B cell (primary cell): ENCODE measurements at regions not wholly inside any gene's neighbourhood (a gene's known extent, or its start where the extent isn't known, plus 50 kb on each side); places are given as distances from the start of the nearest gene placed in this dataset.

Experiments used
- ATAC-seq: fragments of 200-7000 bp; cut with Tn5 transposase; one replicate; pipeline ENCODE4 v1.10.0; 2021; ENCODE audit warnings: low read depth, mild to moderate bottlenecking, moderate number of reproducible peaks, moderate library complexity
- CTCF ChIA-PET: fragments of 350-600 bp; sonication (Branson Sonifier 250); formaldehyde crosslinking; loops from one replicate; lab custom pipeline; 2021; ENCODE audit warnings: antibody characterized with exemption, inconsistent platforms; lab: Charles Lee
- POLR2A ChIA-PET: fragments of 350-600 bp; sonication (Branson Sonifier 250); formaldehyde crosslinking; loops from one replicate; lab custom pipeline; 2021; ENCODE audit warnings: antibody characterized with exemption; lab: Charles Lee
- DNase-seq: peaks from one replicate; pipeline ENCODE4 v3.0.0; 2013
- H2AFZ ChIP-seq: 2 replicates; pipeline ENCODE4 v1.6.1; 2012; ENCODE audit warnings: mild to moderate bottlenecking, low read depth, low read length; ENCODE audit not compliant: insufficient read depth, poor library complexity, severe bottlenecking
- H3K27ac ChIP-seq, 2 donors: 1 replicate in 1 of 2; 2 replicates in 1 of 2; pipeline ENCODE4 v1.5.1; 2012 to 2013; ENCODE audit warnings: low read length in 2 of 2, mild to moderate bottlenecking in 2 of 2, moderate library complexity in 1 of 2
- H3K27me3 ChIP-seq, 4 experiments: fragments of 200-600 bp in 1 of 4; sonication (generic) in 1 of 4; replicated peaks in 1 of 4; 1 replicate in 2 of 4; 2 replicates in 2 of 4; pipeline versions ENCODE4 v1.6.1 to v1.7.0; 2013 to 2016; ENCODE audit warnings: low read length in 3 of 4, mild to moderate bottlenecking in 2 of 4, mixed read lengths in 1 of 4, moderate library complexity in 1 of 4; ENCODE audit not compliant: insufficient read depth in 4 of 4, control insufficient read depth in 3 of 4; ENCODE audit errors: control extremely low read depth in 1 of 4
- H3K36me3 ChIP-seq, 2 experiments: replicated peaks in 1 of 2; 1 replicate in 1 of 2; 2 replicates in 1 of 2; pipeline versions ENCODE4 v1.6.1 to v1.7.1; 2013; ENCODE audit warnings: low read length in 1 of 2; ENCODE audit not compliant: insufficient read depth in 2 of 2, control insufficient read depth in 1 of 2; ENCODE audit errors: control extremely low read depth in 1 of 2, extremely low read depth in 1 of 2
- H3K4me1 ChIP-seq, 2 donors: fragments of 200-600 bp in 1 of 2; sonication (generic) in 1 of 2; 1 replicate in 1 of 2; 2 replicates in 1 of 2; pipeline versions ENCODE4 v1.5.1 to v1.6.1; 2013 to 2017; ENCODE audit warnings: low read length in 2 of 2; ENCODE audit not compliant: control insufficient read depth in 2 of 2, insufficient read depth in 2 of 2
- H3K4me2 ChIP-seq: replicated peaks from 2 replicates; pipeline ENCODE3; 2012; ENCODE audit warnings: mild to moderate bottlenecking, low read depth, low read length; ENCODE audit not compliant: poor library complexity, severe bottlenecking
- H3K4me3 ChIP-seq, 5 experiments: fragments of 200-600 bp in 1 of 5; sonication (generic) in 1 of 5; 1 replicate in 3 of 5; 2 replicates in 2 of 5; pipeline versions ENCODE4 v1.5.1 to v1.7.0; 2011 to 2016; ENCODE audit warnings: low read length in 4 of 5, mild to moderate bottlenecking in 4 of 5, low read depth in 2 of 5, control low read depth in 1 of 5, moderate library complexity in 1 of 5; ENCODE audit not compliant: insufficient read depth in 1 of 5; ENCODE audit errors: control extremely low read depth in 1 of 5, extremely low read depth in 1 of 5
- H3K79me2 ChIP-seq: fragments of 200-600 bp; sonication (generic); one replicate; pipeline ENCODE4 v1.6.0; 2016; ENCODE audit warnings: low read length; ENCODE audit not compliant: control insufficient read depth, insufficient read depth
- H3K9ac ChIP-seq: fragments of 200-600 bp; sonication (generic); 2 replicates; pipeline ENCODE4 v1.6.1; 2017; ENCODE audit warnings: mild to moderate bottlenecking, low read length, moderate library complexity
- H3K9me3 ChIP-seq, 3 donors: one replicate each; pipeline versions ENCODE4 v1.6.1 to v1.7.1; 2013; ENCODE audit warnings: low read length in 2 of 3; ENCODE audit not compliant: control insufficient read depth in 2 of 3, insufficient read depth in 1 of 3; ENCODE audit errors: control extremely low read depth in 1 of 3
- H4K20me1 ChIP-seq: 2 replicates; pipeline ENCODE4 v1.6.0; 2012; ENCODE audit warnings: mild to moderate bottlenecking, low read length; ENCODE audit not compliant: insufficient read depth, control insufficient read depth, poor library complexity, severe bottlenecking
- H3K27ac Mint-ChIP-seq: one replicate; pipeline ENCODE4 v1.8.0; 2021; ENCODE audit warnings: mixed read lengths
- H3K27me3 Mint-ChIP-seq: one replicate; pipeline ENCODE4 v1.8.0; 2021; ENCODE audit warnings: mixed read lengths
- H3K4me1 Mint-ChIP-seq: one replicate; pipeline ENCODE4 v1.8.0; 2021; ENCODE audit warnings: mixed read lengths
- H3K4me3 Mint-ChIP-seq: one replicate; pipeline ENCODE4 v1.8.0; 2021; ENCODE audit warnings: mixed read lengths
- H3K9me3 Mint-ChIP-seq: one replicate; pipeline ENCODE4 v1.8.0; 2022; ENCODE audit warnings: mixed read lengths; ENCODE audit not compliant: insufficient read depth
- EZH2 ChIP-seq: IDR thresholded peaks from 2 replicates; pipeline ENCODE4 v1.6.1; 2012; ENCODE audit warnings: borderline replicate concordance, low read depth, mild to moderate bottlenecking, moderate library complexity, low read length; ENCODE audit not compliant: insufficient read depth, poor library complexity, severe bottlenecking
- whole genome bisulfite sequencing: methylation state at CpG from one replicate; pipeline ENCODE4 v1.1.5; 2013; ENCODE audit warnings: missing lambda C conversion rate; ENCODE audit not compliant: insufficient coverage; 5-methylcytosine and 5-hydroxymethylcytosine counted together
- intact Hi-C: fragments of 100-400 bp; cut with micrococcal nuclease; formaldehyde crosslinking; loops from one replicate; pipeline ENCODE4 v1.10.0; 2022
- TF ChIP-seq, protein P1 (sequence below): fragments of 200-600 bp; IDR thresholded peaks from one replicate; pipeline ENCODE4 v1.8.0; 2022; ENCODE audit warnings: antibody characterized with exemption, mild to moderate bottlenecking

DNA sequence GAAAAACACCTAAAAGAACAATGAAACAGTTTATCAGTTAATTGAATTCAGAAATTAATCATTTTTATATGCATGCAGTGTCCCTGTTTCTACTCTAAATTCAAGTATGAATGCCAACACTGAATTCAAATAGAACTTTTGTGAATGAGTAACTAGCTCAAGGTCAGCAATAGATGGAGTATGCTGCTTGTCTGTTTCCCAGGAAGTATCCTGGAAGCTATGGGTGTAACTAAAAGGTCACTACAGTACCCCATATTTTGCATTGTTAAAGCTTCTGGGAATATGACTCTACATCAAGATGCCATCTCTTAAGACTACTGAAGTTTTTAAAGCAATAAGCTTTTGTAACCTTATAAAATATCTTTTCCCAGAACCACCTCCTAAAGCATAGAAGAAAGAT is 681.4 kb upstream of the FBXO33 start:
- H3K4me1 Mint-ChIP-seq = no peaks in the 10 kb centered on the region
- H3K27ac Mint-ChIP-seq = no peak overlapping the region
- Histone ChIP-seq H3K9me3 (peaks cover 0 to 3% (median 0%) of the 10 kb centered on the region in 3 donors), H3K4me3 (no peak overlapping the region), H3K79me2 (no peaks in the 10 kb centered on the region), H3K27me3 (no peaks in the 10 kb centered on the region), H4K20me1 (no peaks in the 10 kb centered on the region), H3K36me3 (no peaks in the 10 kb centered on the region), H3K9ac (no peak overlapping the region), H3K4me2 (no peak overlapping the region), H2AFZ (no peak overlapping the region), H3K4me1 (no peaks in the 10 kb centered on the region), H3K27ac (no peak overlapping the region)
- no peak overlapping the region for H3K4me3 Mint-ChIP-seq
- DNase-seq = no peak
- no peaks in the 10 kb centered on the region for H3K9me3 Mint-ChIP-seq
- H3K27me3 Mint-ChIP-seq = no peaks in the 10 kb centered on the region
- TF ChIP-seq, protein P1, sequence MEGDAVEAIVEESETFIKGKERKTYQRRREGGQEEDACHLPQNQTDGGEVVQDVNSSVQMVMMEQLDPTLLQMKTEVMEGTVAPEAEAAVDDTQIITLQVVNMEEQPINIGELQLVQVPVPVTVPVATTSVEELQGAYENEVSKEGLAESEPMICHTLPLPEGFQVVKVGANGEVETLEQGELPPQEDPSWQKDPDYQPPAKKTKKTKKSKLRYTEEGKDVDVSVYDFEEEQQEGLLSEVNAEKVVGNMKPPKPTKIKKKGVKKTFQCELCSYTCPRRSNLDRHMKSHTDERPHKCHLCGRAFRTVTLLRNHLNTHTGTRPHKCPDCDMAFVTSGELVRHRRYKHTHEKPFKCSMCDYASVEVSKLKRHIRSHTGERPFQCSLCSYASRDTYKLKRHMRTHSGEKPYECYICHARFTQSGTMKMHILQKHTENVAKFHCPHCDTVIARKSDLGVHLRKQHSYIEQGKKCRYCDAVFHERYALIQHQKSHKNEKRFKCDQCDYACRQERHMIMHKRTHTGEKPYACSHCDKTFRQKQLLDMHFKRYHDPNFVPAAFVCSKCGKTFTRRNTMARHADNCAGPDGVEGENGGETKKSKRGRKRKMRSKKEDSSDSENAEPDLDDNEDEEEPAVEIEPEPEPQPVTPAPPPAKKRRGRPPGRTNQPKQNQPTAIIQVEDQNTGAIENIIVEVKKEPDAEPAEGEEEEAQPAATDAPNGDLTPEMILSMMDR = no peak
- no peak for TF ChIP-seq EZH2
- intact Hi-C loops = no loop called here
- POLR2A ChIA-PET = no interaction called here
- ATAC-seq = no peak
- CTCF ChIA-PET = no interaction called here

DNA sequence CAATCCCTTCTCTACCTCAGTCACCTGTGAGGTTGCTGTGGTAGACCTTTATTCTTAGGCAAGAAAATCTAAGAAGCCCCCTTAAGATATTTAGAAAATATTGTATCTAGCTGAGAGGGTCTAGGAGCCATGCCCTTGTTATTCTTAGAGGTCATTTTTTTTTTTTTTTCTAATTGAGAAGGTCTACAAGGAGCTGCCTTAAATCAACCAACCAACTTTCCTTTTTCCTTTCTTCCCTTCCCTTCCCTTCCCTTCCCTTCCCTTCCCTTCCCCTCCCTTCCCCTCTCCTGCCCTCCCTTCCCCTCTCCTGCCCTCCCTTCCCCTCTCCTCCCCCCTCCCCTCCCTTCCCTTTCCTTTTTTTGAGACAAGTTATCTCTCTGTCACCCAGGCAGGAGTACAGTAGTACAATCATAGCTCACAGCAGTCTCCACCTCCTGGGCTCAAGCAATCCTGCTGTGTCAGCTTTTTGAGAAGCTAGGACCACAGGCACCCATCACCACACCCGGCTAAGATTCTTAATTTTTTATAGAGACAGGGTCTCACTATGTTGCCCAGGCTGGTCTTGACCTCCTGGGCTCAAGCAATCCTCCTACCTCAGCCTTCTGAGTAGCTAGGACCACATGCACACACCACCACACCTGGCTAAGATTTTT is 668.4 kb upstream of the FBXO33 start:
- H3K36me3 ChIP-seq = no peaks in the 10 kb centered on the region
- H3K4me3 Mint-ChIP-seq = no peak overlapping the region
- intact Hi-C loops = no loop called here

More for the DNA sequence above, 668.4 kb upstream of the FBXO33 start:
- H3K27ac Mint-ChIP-seq = no peak overlapping the region
- Histone ChIP-seq H3K27me3 (no peaks in the 10 kb centered on the region), H3K79me2 (no peaks in the 10 kb centered on the region), H3K4me1 (no peaks in the 10 kb centered on the region), H3K9me3 (no peaks in the 10 kb centered on the region), H3K4me2 (no peak overlapping the region), H3K27ac (no peak overlapping the region), H2AFZ (no peak overlapping the region), H4K20me1 (no peaks in the 10 kb centered on the region), H3K9ac (no peak overlapping the region), H3K4me3 (no peak overlapping the region)
- no CpG with 5 or more reads among the region's 1 CpG for WGBS
- CTCF ChIA-PET = no interaction called here
- ATAC-seq = no peak
- no peaks in the 10 kb centered on the region for H3K4me1 Mint-ChIP-seq
- TF ChIP-seq, protein P1 = no peak
- no peak for TF ChIP-seq EZH2
- H3K9me3 Mint-ChIP-seq = no peaks in the 10 kb centered on the region
- no peaks in the 10 kb centered on the region for H3K27me3 Mint-ChIP-seq
- POLR2A ChIA-PET = no interaction called here
- no peak for DNase-seq
